T-cell (primary cell): ENCODE measurements at regions not wholly inside any gene's neighbourhood (a gene's known extent, or its start where the extent isn't known, plus 50 kb on each side); places are given as distances from the start of the nearest gene placed in this dataset.

Experiments used
- ATAC-seq, 4 experiments: fragments of 200-7000 bp in 3 of 4; fragments of 150-1000 bp in 1 of 4; cut with Tn5 transposase; replicated peaks in 1 of 4; 1 replicate in 3 of 4; 2 replicates in 1 of 4; pipeline ENCODE4 v1.10.0; 2021; ENCODE audit warnings: moderate library complexity in 3 of 4, mild to moderate bottlenecking in 2 of 4, moderate number of reproducible peaks in 1 of 4
- CTCF ChIA-PET, 2 donors: fragments of 300-600 bp; sonication (Branson Sonifier 250); formaldehyde crosslinking; loops; one replicate each; lab custom pipeline; 2022; ENCODE audit warnings: antibody characterized with exemption in 2 of 2; lab: Charles Lee
- POLR2A ChIA-PET, 2 donors: fragments of 300-600 bp; sonication (Branson Sonifier 250); formaldehyde crosslinking; loops; one replicate each; lab custom pipeline; 2022; ENCODE audit warnings: antibody characterized with exemption in 2 of 2; lab: Charles Lee
- DNase-seq, 35 experiments: peaks; one replicate each; pipeline versions ENCODE4 v3.0.0 to v3.0.0-alpha.2; 2013 to 2023
- H3K27ac ChIP-seq: one replicate; pipeline ENCODE4 v1.5.1; 2013; ENCODE audit warnings: low read length
- H3K27me3 ChIP-seq, 2 experiments: replicated peaks in 1 of 2; 1 replicate in 1 of 2; 2 replicates in 1 of 2; pipeline versions ENCODE4 v1.6.1 to v1.7.0; 2013; ENCODE audit warnings: low read length in 1 of 2, mixed read lengths in 1 of 2; ENCODE audit not compliant: control insufficient read depth in 2 of 2, insufficient read depth in 2 of 2; ENCODE audit errors: extremely low read depth in 1 of 2
- H3K36me3 ChIP-seq, 2 donors: 1 replicate in 1 of 2; 2 replicates in 1 of 2; pipeline versions ENCODE4 v1.6.1 to v1.7.0; 2013; ENCODE audit warnings: low read length in 1 of 2; ENCODE audit not compliant: control insufficient read depth in 2 of 2, insufficient read depth in 1 of 2; ENCODE audit errors: extremely low read depth in 1 of 2
- H3K4me1 ChIP-seq, 2 experiments: 1 replicate in 1 of 2; 2 replicates in 1 of 2; pipeline versions ENCODE4 v1.6.1 to v1.7.0; 2013; ENCODE audit warnings: low read length in 2 of 2, mixed read lengths in 1 of 2; ENCODE audit not compliant: insufficient read depth in 2 of 2, control insufficient read depth in 1 of 2; ENCODE audit errors: extremely low read depth in 1 of 2
- H3K4me3 ChIP-seq, 2 donors: 1 replicate in 1 of 2; 2 replicates in 1 of 2; pipeline versions ENCODE4 v1.5.1 to v1.7.0; 2013; ENCODE audit warnings: mild to moderate bottlenecking in 2 of 2, low read length in 1 of 2, moderate library complexity in 1 of 2; ENCODE audit not compliant: control insufficient read depth in 1 of 2; ENCODE audit errors: extremely low read depth in 1 of 2
- H3K9me3 ChIP-seq: 2 replicates; pipeline ENCODE4 v1.7.0; 2013
- H3K27ac Mint-ChIP-seq, 2 donors: one replicate each; pipeline ENCODE4 v1.8.0; 2020 to 2021; ENCODE audit warnings: mild to moderate bottlenecking in 2 of 2, mixed read lengths in 2 of 2
- H3K27me3 Mint-ChIP-seq, 2 donors: one replicate each; pipeline ENCODE4 v1.8.0; 2021 to 2022; ENCODE audit warnings: mixed read lengths in 2 of 2
- H3K36me3 Mint-ChIP-seq: one replicate; pipeline ENCODE4 v1.8.0; 2021; ENCODE audit warnings: mixed read lengths
- H3K4me1 Mint-ChIP-seq, 3 donors: one replicate each; pipeline ENCODE4 v1.8.0; 2020 to 2022; ENCODE audit warnings: mixed read lengths in 3 of 3, mild to moderate bottlenecking in 1 of 3
- H3K4me3 Mint-ChIP-seq, 3 donors: one replicate each; pipeline ENCODE4 v1.8.0; 2020 to 2022; ENCODE audit warnings: mild to moderate bottlenecking in 3 of 3, mixed read lengths in 3 of 3, moderate library complexity in 3 of 3
- H3K9me3 Mint-ChIP-seq, 3 donors: one replicate each; pipeline ENCODE4 v1.8.0; 2020 to 2022; ENCODE audit warnings: mixed read lengths in 3 of 3
- WGBS: methylation state at CpG from one replicate; pipeline ENCODE4 v1.1.5; 2013; ENCODE audit warnings: missing lambda C conversion rate; ENCODE audit not compliant: insufficient coverage; 5-methylcytosine and 5-hydroxymethylcytosine counted together

DNA sequence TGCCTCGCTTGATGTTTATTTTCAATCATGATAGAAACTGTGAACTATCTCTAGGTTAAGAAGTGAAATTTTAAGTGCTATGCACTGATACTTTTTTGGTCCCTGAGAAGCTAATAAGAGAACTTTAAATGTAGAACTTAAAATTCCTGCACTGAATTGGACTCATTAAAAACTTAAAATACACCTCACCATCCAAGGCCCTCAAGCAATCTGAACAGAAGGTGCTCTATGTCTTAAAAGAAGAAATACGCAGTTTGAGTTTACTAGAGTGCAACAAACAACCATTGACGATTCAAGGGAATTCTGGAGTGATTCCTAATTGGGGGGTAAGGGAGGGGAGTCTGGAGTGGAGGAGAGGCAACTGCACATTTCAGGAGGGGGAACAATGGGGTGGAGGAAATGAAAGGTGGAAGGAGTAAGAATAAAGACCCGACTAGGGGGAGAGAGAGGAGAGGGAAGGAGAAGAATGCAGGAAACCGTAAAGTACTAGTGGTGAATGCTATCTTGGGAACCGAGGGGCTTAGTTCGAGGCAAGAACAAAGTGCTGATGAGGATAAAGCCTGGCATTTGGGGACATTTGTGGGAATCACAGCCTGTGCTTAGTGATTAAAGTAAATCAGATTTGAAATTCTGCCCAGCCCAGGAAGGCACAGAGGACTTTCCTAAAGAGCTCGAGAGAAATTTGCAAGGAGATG lies 389.7 kb downstream of the AACS start:
- H3K36me3 ChIP-seq = no peaks in the 10 kb centered on the region
- CTCF ChIA-PET = no interaction called here
- H3K27ac ChIP-seq = no peak overlapping the region
- Mint-ChIP-seq H3K4me1 (no peaks in the 10 kb centered on the region), H3K27me3 (peaks cover 7 to 18% of the 10 kb centered on the region in 2 donors), H3K27ac (no peak overlapping the region), H3K9me3 (peaks cover 6 to 18% (median 15%) of the 10 kb centered on the region in 3 donors), H3K36me3 (no peaks in the 10 kb centered on the region), H3K4me3 (no peak overlapping the region)
- no peaks in the 10 kb centered on the region for H3K4me1 ChIP-seq
- peaks cover 4% of the 10 kb centered on the region for H3K9me3 ChIP-seq
- ATAC-seq (no peak), DNase-seq (no peak)
- 23% methylated on average over 6 of the region's 8 CpGs for WGBS
- H3K4me3 ChIP-seq = no peak overlapping the region
- H3K27me3 ChIP-seq = peaks cover 0 to 13% of the 10 kb centered on the region in 2 experiments
- POLR2A ChIA-PET = no interaction called here

GRCh38 chr12:125455556-125455955 lies 390.3 kb downstream of the AACS start:
- H3K36me3 Mint-ChIP-seq = no peaks in the 10 kb centered on the region
- peaks cover 4% of the 10 kb centered on the region for H3K9me3 ChIP-seq
- ATAC-seq (no peak), DNase-seq (no peak)
- H3K36me3 ChIP-seq = no peaks in the 10 kb centered on the region
- POLR2A ChIA-PET = no interaction called here
- WGBS = 83% methylated on average over 4 of the region's 4 CpGs
- H3K27ac ChIP-seq = no peak overlapping the region
- no peaks in the 10 kb centered on the region for H3K4me1 ChIP-seq
- CTCF ChIA-PET = no interaction called here
- H3K9me3 Mint-ChIP-seq = peaks cover 6 to 14% (median 11%) of the 10 kb centered on the region in 3 donors
- H3K4me1 Mint-ChIP-seq = no peaks in the 10 kb centered on the region
- no peak overlapping the region for H3K4me3 ChIP-seq
- peaks cover 7 to 18% of the 10 kb centered on the region in 2 donors for H3K27me3 Mint-ChIP-seq
- H3K4me3 Mint-ChIP-seq = no peak overlapping the region
- peaks cover 0 to 13% of the 10 kb centered on the region in 2 experiments for H3K27me3 ChIP-seq
- no peak overlapping the region for H3K27ac Mint-ChIP-seq

DNA sequence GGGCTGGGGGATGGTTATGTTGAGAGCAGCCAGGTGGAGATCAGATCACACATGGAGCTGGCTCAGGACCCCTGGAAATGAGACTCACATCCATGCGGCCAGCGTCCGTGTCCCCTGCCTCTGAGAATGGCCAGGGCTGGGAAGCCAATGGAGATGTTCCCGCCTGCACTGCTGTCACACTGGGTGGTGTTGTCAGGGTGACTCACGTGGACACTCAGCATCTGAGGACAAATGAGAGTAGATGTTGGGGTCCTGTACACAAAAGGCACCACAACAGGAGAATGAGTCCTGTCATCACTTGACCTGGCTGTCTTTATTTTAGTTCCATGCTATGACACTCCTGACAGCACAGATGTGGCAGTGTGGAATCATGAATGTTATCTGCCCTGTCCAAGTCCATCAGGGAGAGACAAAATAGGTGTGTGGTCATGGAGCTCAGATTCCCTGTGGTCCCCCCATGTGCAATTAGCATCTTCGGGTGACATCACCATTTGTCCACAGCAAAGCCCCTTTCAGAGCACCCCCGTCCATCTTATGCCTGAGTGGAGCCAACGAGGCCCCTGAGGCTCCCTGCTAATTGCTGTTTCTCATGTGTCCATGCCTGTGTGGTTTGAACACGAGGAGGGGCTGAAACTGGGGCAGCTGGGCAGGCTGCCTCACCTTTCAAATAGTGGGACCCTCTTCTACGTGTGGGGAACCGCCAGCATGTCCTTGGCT lies 393.5 kb downstream of the AACS start:
- Histone ChIP-seq H3K27ac (no peak overlapping the region), H3K4me1 (no peaks in the 10 kb centered on the region), H3K4me3 (no peak overlapping the region), H3K27me3 (peaks cover 0 to 13% of the 10 kb centered on the region in 2 experiments), H3K9me3 (no peaks in the 10 kb centered on the region), H3K36me3 (no peaks in the 10 kb centered on the region)
- POLR2A ChIA-PET = no interaction called here
- no peak overlapping the region for H3K27ac Mint-ChIP-seq
- no peak for DNase-seq
- H3K9me3 Mint-ChIP-seq = no peaks in the 10 kb centered on the region
- no peak overlapping the region for H3K4me3 Mint-ChIP-seq
- CTCF ChIA-PET = no interaction called here
- no peaks in the 10 kb centered on the region for H3K36me3 Mint-ChIP-seq
- H3K4me1 Mint-ChIP-seq = no peaks in the 10 kb centered on the region
- 82% methylated on average over 8 of the region's 11 CpGs for WGBS
- no peak for ATAC-seq
- H3K27me3 Mint-ChIP-seq = peaks cover 4 to 18% of the 10 kb centered on the region in 2 donors

- Mint-ChIP-seq H3K27me3 (peaks cover 0 to 7% of the 10 kb centered on the region in 2 donors), H3K9me3 (no peaks in the 10 kb centered on the region), H3K4me3 (no peak overlapping the region), H3K4me1 (no peaks in the 10 kb centered on the region), H3K27ac (no peak overlapping the region), H3K36me3 (no peaks in the 10 kb centered on the region)
- Histone ChIP-seq H3K4me1 (no peaks in the 10 kb centered on the region), H3K27ac (no peak overlapping the region), H3K4me3 (no peak overlapping the region), H3K9me3 (no peaks in the 10 kb centered on the region), H3K27me3 (peaks cover 0 to 6% of the 10 kb centered on the region in 2 experiments), H3K36me3 (no peaks in the 10 kb centered on the region)
- DNase-seq = no peak
- WGBS = 67% methylated on average over 1 of the region's 5 CpGs
- CTCF ChIA-PET = interaction anchor here in 1 of 2 donors (0.6 kb wide), 1 partner anchor 12 kb away, joined by 4 read pairs; no protein-coding TSS in a partner anchor
- no peak for ATAC-seq
- POLR2A ChIA-PET = no interaction called here
Observed at GRCh38 chr12:125461831-125462230, 396.6 kb downstream of the AACS start.

GRCh38 chr12:125463386-125463785 lies 398.2 kb downstream of the AACS start:
- H3K27me3 Mint-ChIP-seq = no peaks in the 10 kb centered on the region
- DNase-seq (no peak), ATAC-seq (no peak)
- Histone ChIP-seq H3K9me3 (no peaks in the 10 kb centered on the region), H3K36me3 (no peaks in the 10 kb centered on the region), H3K4me3 (no peak overlapping the region), H3K27me3 (no peaks in the 10 kb centered on the region), H3K4me1 (no peaks in the 10 kb centered on the region), H3K27ac (no peak overlapping the region)
- no peaks in the 10 kb centered on the region for H3K4me1 Mint-ChIP-seq
- H3K4me3 Mint-ChIP-seq = no peak overlapping the region
- 83% methylated on average over 2 of the region's 2 CpGs for WGBS
- no peak overlapping the region for H3K27ac Mint-ChIP-seq
- no peaks in the 10 kb centered on the region for H3K9me3 Mint-ChIP-seq
- H3K36me3 Mint-ChIP-seq = no peaks in the 10 kb centered on the region
- ChIA-PET POLR2A (no interaction called here), CTCF (interaction anchor here in 1 of 2 donors (0.6 kb wide), 1 partner anchor 730 kb away, joined by 3 read pairs; no protein-coding TSS in a partner anchor)

DNA sequence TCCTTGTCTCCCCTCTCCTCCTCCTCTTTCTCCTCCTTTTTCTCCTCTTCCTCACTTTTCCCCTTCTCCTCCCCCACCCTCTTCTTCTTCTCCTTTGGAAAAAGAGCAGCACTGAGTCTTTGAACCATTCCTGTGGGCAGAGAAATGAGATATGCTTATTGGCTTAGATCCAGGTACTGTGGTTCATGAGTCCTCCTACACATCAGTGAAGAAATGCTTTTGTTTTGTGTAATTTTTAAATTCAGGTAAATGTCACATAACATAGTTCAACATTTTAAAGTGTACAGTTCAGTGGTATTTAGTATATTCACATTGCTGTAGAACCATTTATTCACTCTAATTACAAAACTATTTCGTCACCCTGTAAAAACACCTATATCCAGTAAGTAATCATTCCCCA lies 402.1 kb downstream of the AACS start:
- DNase-seq (no peak), ATAC-seq (no peak)
- no peaks in the 10 kb centered on the region for H3K27me3 Mint-ChIP-seq
- Histone ChIP-seq H3K27me3 (peaks cover 0 to 2% of the 10 kb centered on the region in 2 experiments), H3K27ac (no peak overlapping the region), H3K4me3 (no peak overlapping the region), H3K4me1 (no peaks in the 10 kb centered on the region), H3K36me3 (no peaks in the 10 kb centered on the region), H3K9me3 (no peaks in the 10 kb centered on the region)
- H3K36me3 Mint-ChIP-seq = no peaks in the 10 kb centered on the region
- POLR2A ChIA-PET = no interaction called here
- WGBS = no CpG with 5 or more reads among the region's 1 CpG
- no peaks in the 10 kb centered on the region for H3K9me3 Mint-ChIP-seq
- no peaks in the 10 kb centered on the region for H3K4me1 Mint-ChIP-seq
- CTCF ChIA-PET = no interaction called here
- H3K4me3 Mint-ChIP-seq = no peak overlapping the region
- H3K27ac Mint-ChIP-seq = no peak overlapping the region
